ENCODE measurements at regions not wholly inside any gene's neighbourhood (a gene's known extent, or its start where the extent isn't known, plus 50 kb on each side); places are given as distances from the start of the nearest gene placed in this dataset.

DNA sequence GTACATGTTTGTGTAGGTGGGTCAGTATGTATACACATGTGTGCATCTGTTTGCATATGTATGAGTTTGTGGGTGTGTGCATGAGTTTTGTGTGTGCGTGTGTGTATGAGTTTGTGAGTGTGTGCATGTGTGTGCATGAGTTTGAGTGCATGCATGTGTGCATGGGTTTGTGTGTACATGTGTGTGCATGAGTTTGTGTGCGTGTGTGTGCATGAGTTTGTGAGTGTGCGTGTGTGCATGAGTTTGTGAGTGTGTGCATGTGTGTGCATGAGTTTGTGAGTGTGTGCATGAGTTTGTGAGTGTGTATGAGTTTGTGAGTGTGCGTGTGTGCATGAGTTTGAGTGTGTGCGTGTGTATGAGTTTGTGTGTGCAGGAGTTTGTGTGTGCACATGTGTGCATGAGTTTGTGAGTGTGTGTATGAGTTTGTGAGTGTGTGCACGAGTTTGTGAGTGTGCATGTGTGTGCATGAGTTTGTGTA is 61.5 kb downstream of the FZD10 start:
- Histone ChIP-seq H3K4me1 (no peaks in the 10 kb centered on the region), H3K36me3 (no peaks in the 10 kb centered on the region), H3K4me3 (no peak overlapping the region), H3K9me3 (no peaks in the 10 kb centered on the region), H3K9ac (ENCODE audit: low read depth in 2 of 2, low read length in 2 of 2) (no peak overlapping the region), H3K27me3 (no peaks in the 10 kb centered on the region), H3K27ac (no peak overlapping the region)
- intact Hi-C loops (cut with DNase I), result no loop called here
- TF ChIP-seq, protein P1, sequence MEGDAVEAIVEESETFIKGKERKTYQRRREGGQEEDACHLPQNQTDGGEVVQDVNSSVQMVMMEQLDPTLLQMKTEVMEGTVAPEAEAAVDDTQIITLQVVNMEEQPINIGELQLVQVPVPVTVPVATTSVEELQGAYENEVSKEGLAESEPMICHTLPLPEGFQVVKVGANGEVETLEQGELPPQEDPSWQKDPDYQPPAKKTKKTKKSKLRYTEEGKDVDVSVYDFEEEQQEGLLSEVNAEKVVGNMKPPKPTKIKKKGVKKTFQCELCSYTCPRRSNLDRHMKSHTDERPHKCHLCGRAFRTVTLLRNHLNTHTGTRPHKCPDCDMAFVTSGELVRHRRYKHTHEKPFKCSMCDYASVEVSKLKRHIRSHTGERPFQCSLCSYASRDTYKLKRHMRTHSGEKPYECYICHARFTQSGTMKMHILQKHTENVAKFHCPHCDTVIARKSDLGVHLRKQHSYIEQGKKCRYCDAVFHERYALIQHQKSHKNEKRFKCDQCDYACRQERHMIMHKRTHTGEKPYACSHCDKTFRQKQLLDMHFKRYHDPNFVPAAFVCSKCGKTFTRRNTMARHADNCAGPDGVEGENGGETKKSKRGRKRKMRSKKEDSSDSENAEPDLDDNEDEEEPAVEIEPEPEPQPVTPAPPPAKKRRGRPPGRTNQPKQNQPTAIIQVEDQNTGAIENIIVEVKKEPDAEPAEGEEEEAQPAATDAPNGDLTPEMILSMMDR (IDR thresholded peaks at IDR 0.05), result no peak
- no peak for DNase-seq

DNA sequence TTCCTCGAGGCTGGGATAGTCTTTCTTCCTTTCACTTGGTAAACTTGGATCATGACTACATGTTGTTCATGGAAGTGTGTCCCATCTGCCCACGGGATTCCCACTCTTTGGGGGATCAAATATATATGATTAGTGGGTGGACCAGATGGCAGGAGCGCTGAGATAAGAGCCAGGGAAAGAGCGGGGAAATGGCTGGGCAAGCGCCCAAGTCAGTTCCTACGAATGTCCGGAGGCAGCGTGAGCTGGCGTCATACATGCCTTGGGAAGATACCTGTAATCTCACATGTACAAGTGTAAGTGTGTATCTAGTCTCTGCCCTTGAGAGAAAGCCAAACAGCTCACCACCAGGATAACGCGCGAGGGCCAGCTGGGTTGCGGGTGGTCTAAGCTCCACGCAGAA is 62.3 kb downstream of the FZD10 start:
- H3K27me3 ChIP-seq, result no peaks in the 10 kb centered on the region
- H3K9me3 ChIP-seq, result no peaks in the 10 kb centered on the region
- no peak overlapping the region for H3K4me3 ChIP-seq
- no peaks in the 10 kb centered on the region for H3K4me1 ChIP-seq
- intact Hi-C loops (cut with DNase I), result no loop called here
- H3K27ac ChIP-seq, result no peak overlapping the region
- no peaks in the 10 kb centered on the region for H3K36me3 ChIP-seq
- H3K9ac ChIP-seq (ENCODE audit: low read depth in 2 of 2, low read length in 2 of 2), result no peak overlapping the region
- TF ChIP-seq, protein P1 (IDR thresholded peaks at IDR 0.05), result no peak
- no peak for DNase-seq

DNA sequence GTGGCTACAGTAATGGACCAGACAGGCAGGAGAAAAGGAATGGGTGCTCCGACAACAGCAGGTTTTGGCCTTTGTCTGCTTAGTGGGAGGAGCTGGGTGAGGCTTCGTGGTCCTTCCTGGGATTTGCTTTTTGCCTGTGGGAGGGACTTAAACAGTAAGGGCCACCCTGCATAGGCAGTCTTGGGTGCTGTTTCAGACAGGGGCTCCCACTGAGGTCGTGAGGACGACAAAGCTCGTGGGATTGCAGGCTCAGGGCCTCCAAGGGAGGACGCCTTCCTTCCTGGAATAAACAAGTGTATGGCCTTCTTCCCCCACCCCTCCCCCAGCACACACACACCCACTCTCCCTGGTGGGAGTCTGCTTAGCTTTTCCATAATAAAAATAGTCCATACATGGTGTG is 63.1 kb downstream of the FZD10 start:
- Histone ChIP-seq H3K36me3 (no peaks in the 10 kb centered on the region), H3K9me3 (no peaks in the 10 kb centered on the region), H3K9ac (ENCODE audit: low read depth in 2 of 2, low read length in 2 of 2) (no peak overlapping the region), H3K27ac (no peak overlapping the region), H3K27me3 (no peaks in the 10 kb centered on the region), H3K4me3 (no peak overlapping the region), H3K4me1 (no peaks in the 10 kb centered on the region)
- no peak for DNase-seq
- intact Hi-C loops (cut with DNase I), result no loop called here
- TF ChIP-seq, protein P1 (IDR thresholded peaks at IDR 0.05), result no peak

DNA sequence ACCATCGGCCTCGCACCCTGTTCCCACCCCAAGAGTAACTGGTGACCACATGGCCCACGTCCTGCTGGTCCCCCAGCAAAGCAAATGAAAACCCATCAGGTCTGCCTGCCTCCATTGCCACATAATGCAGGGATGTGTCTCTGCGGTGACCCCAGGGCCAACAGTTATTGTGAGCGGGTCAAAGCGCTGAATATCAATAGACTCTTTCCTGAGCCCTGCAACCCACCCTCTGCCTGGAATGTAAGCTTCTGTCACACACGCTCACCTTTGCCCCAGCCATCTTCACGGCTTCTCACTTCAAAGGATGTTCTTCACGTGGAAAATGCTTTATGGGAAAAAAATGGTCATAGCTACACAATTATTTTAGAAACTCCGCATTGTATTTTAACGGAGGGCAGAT is 63.9 kb downstream of the FZD10 start:
- no peak overlapping the region for H3K9ac ChIP-seq (ENCODE audit: low read depth in 2 of 2, low read length in 2 of 2)
- H3K27me3 ChIP-seq, result no peaks in the 10 kb centered on the region
- H3K4me3 ChIP-seq, result no peak overlapping the region
- H3K9me3 ChIP-seq, result no peaks in the 10 kb centered on the region
- TF ChIP-seq, protein P1 (IDR thresholded peaks at IDR 0.05), result no peak
- intact Hi-C loops (cut with DNase I), result no loop called here
- no peak for DNase-seq
- no peak overlapping the region for H3K27ac ChIP-seq
- no peaks in the 10 kb centered on the region for H3K4me1 ChIP-seq
- H3K36me3 ChIP-seq, result no peaks in the 10 kb centered on the region

DNA sequence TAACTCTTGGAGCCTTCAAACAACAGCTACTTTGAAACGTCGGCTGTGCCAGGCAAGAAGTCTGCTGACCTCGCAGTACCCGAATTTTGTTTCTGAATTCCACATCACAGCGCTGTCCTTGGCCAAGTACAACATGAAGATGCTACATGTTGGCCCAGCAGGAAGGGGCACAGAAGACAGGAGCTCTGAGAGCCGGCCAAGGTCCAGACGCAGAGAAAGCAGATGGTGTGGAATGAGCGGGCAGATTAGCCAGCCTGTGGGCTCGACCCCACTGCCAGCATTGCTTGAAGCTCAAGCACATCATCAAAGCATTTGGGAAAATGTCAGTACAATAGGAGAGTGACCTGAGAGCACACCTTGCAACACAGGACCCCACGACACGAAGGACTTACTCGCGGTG is 64.5 kb downstream of the FZD10 start:
- Histone ChIP-seq H3K27me3 (no peaks in the 10 kb centered on the region), H3K9ac (ENCODE audit: low read depth in 2 of 2, low read length in 2 of 2) (no peak overlapping the region), H3K4me3 (no peak overlapping the region), H3K4me1 (no peaks in the 10 kb centered on the region), H3K9me3 (no peaks in the 10 kb centered on the region), H3K36me3 (no peaks in the 10 kb centered on the region), H3K27ac (no peak overlapping the region)
- intact Hi-C loops (cut with DNase I), result no loop called here
- DNase-seq, result no peak
- TF ChIP-seq, protein P1 (IDR thresholded peaks at IDR 0.05), result no peak

DNA sequence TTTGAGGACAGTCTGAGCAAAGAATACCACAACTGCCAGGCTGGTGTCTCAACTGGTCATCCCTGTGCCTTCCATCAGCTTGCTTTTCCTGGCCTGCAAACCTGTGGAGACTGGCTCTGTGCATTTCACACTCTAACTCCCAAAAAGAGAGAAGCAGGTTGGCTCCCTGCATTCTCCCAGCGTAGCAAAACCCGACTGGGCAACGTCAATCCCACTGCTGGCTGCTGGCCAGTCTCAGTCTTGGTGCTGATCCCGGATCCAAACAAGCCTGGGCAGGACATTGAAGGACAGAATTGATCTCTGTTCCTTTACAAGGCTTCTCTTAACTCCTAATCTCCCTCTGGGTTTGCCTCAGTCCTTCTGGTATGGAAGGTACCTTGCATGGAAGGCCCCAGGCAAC is 65.4 kb downstream of the FZD10 start:
- Histone ChIP-seq H3K36me3 (no peaks in the 10 kb centered on the region), H3K27me3 (no peaks in the 10 kb centered on the region), H3K4me3 (no peak overlapping the region), H3K27ac (no peak overlapping the region), H3K4me1 (no peaks in the 10 kb centered on the region), H3K9me3 (no peaks in the 10 kb centered on the region), H3K9ac (ENCODE audit: low read depth in 2 of 2, low read length in 2 of 2) (no peak overlapping the region)
- no peak for DNase-seq
- TF ChIP-seq, protein P1 (IDR thresholded peaks at IDR 0.05), result no peak
- intact Hi-C loops (cut with DNase I), result no loop called here

Measured in colonic mucosa (tissue), 4 donors.